ENCODE measurements at regions not wholly inside any gene's neighbourhood (a gene's known extent, or its start where the extent isn't known, plus 50 kb on each side); places are given as distances from the start of the nearest gene placed in this dataset.

- Histone ChIP-seq H2AFZ (ENCODE audit: low read depth) (no peak overlapping the region), H3K4me2 (no peak overlapping the region), H3K27ac (ENCODE audit: low read depth in 2 of 2, low read length in 1 of 2) (no peak overlapping the region), H3K27me3 (ENCODE audit: insufficient read depth) (no peaks in the 10 kb centered on the region; the same call in 1 of the 2 replicates), H3K9ac (no peak overlapping the region), H3K79me2 (ENCODE audit: insufficient read depth) (no peaks in the 10 kb centered on the region), H3K9me3 (no peaks in the 10 kb centered on the region), H3K4me3 (ENCODE audit: low read depth in 2 of 2, low read length in 1 of 2) (peak overlapping the region in 1 of 2 experiments; percentile 15; a peak in 1 of 4 replicates), H3K4me1 (ENCODE audit: control insufficient read depth in 1 of 2, insufficient read depth in 2 of 2, low read depth in 1 of 2, low read length in 1 of 2) (no peaks in the 10 kb centered on the region; a peak in 1 of 4 replicates), H3F3A (replicated peaks; ENCODE audit: insufficient read depth) (no peaks in the 10 kb centered on the region), H3K36me3 (replicated peaks in 1 of 2; ENCODE audit: control insufficient read depth in 1 of 2, insufficient read depth in 2 of 2, low read length in 1 of 2) (no peaks in the 10 kb centered on the region), H3K9me2 (no peaks in the 10 kb centered on the region), H4K20me1 (ENCODE audit: insufficient read depth) (no peaks in the 10 kb centered on the region)
- POLR2A ChIA-PET: no interaction called here
- DNase-seq: peak; percentile 81
- 2% methylated on average over 6 of the region's 6 CpGs for WGBS (ENCODE audit: low lambda C conversion rate)
- CTCF ChIA-PET: interaction anchor here (0.6 to 3.8 kb wide), 31 partner anchors 9 to 435 kb away, joined by 3 to 36 read pairs (median 3); no protein-coding TSS in a partner anchor
- TF ChIP-seq NFIC (IDR thresholded peaks at IDR 0.05; ENCODE audit: borderline replicate concordance): no peak
- TF ChIP-seq EP300 (IDR thresholded peaks at IDR 0.05; ENCODE audit: borderline replicate concordance in 1 of 2, low read depth in 1 of 2, low read length in 1 of 2): no peak
- TF ChIP-seq GATA2 (CRISPR knock-in tag; IDR thresholded peaks at IDR 0.05): no peak
- TF ChIP-seq FOXJ3 (CRISPR knock-in tag; IDR thresholded peaks at IDR 0.05): no peak
- TF ChIP-seq CTCF (IDR thresholded peaks at IDR 0.05): peak; percentile 99
- no peak for TF ChIP-seq TCF12 (IDR thresholded peaks at IDR 0.05)
- TF ChIP-seq USF1 (IDR thresholded peaks at IDR 0.05; ENCODE audit: borderline replicate concordance, low read depth): no peak
- TF ChIP-seq, protein P1, sequence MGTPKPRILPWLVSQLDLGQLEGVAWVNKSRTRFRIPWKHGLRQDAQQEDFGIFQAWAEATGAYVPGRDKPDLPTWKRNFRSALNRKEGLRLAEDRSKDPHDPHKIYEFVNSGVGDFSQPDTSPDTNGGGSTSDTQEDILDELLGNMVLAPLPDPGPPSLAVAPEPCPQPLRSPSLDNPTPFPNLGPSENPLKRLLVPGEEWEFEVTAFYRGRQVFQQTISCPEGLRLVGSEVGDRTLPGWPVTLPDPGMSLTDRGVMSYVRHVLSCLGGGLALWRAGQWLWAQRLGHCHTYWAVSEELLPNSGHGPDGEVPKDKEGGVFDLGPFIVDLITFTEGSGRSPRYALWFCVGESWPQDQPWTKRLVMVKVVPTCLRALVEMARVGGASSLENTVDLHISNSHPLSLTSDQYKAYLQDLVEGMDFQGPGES (IDR thresholded peaks at IDR 0.05; ENCODE audit: low read depth, low read length): no peak
- TF ChIP-seq RXRA (IDR thresholded peaks at IDR 0.05; ENCODE audit: borderline replicate concordance, low read depth): no peak
- TF ChIP-seq RAD21 (IDR thresholded peaks at IDR 0.05; ENCODE audit: low read length): peak; percentile 85
- no peak for TF ChIP-seq JUND (IDR thresholded peaks at IDR 0.05)
- no peak for TF ChIP-seq USF2 (IDR thresholded peaks at IDR 0.05; ENCODE audit: borderline replicate concordance, low read depth, low read length)
- no peak for TF ChIP-seq TEAD4 (IDR thresholded peaks at IDR 0.05; ENCODE audit: borderline replicate concordance, insufficient read depth)
- no peak for TF ChIP-seq EZH2phosphoT487 (IDR thresholded peaks at IDR 0.05; ENCODE audit: borderline replicate concordance, low read depth)
- no peak for TF ChIP-seq RFX5 (IDR thresholded peaks at IDR 0.05; ENCODE audit: low read length)
- TF ChIP-seq, protein P2, sequence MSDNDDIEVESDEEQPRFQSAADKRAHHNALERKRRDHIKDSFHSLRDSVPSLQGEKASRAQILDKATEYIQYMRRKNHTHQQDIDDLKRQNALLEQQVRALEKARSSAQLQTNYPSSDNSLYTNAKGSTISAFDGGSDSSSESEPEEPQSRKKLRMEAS (IDR thresholded peaks at IDR 0.05; ENCODE audit: low read depth): no peak
- TF ChIP-seq ELF1 (IDR thresholded peaks at IDR 0.05): no peak
- no peak for TF ChIP-seq NRF1 (IDR thresholded peaks at IDR 0.05; ENCODE audit: low read depth, low read length)
- TF ChIP-seq CHD2 (IDR thresholded peaks at IDR 0.05; ENCODE audit: low read length, partially characterized antibody): peak; percentile 42
- TF ChIP-seq SMC3 (IDR thresholded peaks at IDR 0.05; ENCODE audit: low read depth, low read length): peak; percentile 90
- peak; percentile 52; the same call in 1 of the 2 replicates for TF ChIP-seq RCOR1 (IDR thresholded peaks at IDR 0.05; ENCODE audit: low read length)
- TF ChIP-seq ZBTB33 (IDR thresholded peaks at IDR 0.05; ENCODE audit: borderline replicate concordance, low read depth): no peak
- TF ChIP-seq POLR2AphosphoS5 (IDR thresholded peaks at IDR 0.05; ENCODE audit: low read depth, low read length): no peak
- no peak for TF ChIP-seq TAF1 (IDR thresholded peaks at IDR 0.05; ENCODE audit: borderline replicate concordance, low read depth, low read length)
- TF ChIP-seq, protein P3, sequence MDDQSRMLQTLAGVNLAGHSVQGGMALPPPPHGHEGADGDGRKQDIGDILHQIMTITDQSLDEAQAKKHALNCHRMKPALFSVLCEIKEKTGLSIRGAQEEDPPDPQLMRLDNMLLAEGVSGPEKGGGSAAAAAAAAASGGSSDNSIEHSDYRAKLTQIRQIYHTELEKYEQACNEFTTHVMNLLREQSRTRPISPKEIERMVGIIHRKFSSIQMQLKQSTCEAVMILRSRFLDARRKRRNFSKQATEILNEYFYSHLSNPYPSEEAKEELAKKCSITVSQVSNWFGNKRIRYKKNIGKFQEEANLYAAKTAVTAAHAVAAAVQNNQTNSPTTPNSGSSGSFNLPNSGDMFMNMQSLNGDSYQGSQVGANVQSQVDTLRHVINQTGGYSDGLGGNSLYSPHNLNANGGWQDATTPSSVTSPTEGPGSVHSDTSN (IDR thresholded peaks at IDR 0.05): peak; percentile 79
- TF ChIP-seq FOSL2 (IDR thresholded peaks at IDR 0.05; ENCODE audit: borderline replicate concordance, low read depth): no peak
- TF ChIP-seq GABPA (IDR thresholded peaks at IDR 0.05; ENCODE audit: low read depth): no peak
Observed at GRCh38 chr7:148527717-148528168, 62.8 kb upstream of the C7orf33 start.

All from SK-N-SH (cell line).